ENCODE measurements at regions not wholly inside any gene's neighbourhood (a gene's known extent, or its start where the extent isn't known, plus 50 kb on each side); places are given as distances from the start of the nearest gene placed in this dataset.

DNA sequence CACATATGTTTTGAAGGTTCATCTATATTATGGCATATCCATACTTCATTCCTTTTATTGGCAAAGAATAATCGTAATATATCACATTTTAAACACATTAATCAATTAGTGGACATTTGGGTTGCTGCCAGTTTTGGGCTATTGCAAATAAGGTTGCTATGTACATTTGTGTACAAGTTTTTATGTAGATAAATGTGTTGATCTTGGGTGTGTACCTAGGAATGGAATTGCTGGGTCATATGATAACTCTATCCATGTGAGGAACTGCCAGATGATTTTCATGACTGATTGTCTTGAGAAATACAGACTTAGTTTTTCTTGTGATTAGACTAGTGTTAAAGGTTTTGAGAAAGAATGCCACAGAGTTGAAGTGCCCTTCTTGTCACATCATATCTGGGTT lies 99.2 kb upstream of the RAB40AL start:
- DNase-seq (ENCODE audit: low read depth) = no peak
- TF ChIP-seq, protein P1, sequence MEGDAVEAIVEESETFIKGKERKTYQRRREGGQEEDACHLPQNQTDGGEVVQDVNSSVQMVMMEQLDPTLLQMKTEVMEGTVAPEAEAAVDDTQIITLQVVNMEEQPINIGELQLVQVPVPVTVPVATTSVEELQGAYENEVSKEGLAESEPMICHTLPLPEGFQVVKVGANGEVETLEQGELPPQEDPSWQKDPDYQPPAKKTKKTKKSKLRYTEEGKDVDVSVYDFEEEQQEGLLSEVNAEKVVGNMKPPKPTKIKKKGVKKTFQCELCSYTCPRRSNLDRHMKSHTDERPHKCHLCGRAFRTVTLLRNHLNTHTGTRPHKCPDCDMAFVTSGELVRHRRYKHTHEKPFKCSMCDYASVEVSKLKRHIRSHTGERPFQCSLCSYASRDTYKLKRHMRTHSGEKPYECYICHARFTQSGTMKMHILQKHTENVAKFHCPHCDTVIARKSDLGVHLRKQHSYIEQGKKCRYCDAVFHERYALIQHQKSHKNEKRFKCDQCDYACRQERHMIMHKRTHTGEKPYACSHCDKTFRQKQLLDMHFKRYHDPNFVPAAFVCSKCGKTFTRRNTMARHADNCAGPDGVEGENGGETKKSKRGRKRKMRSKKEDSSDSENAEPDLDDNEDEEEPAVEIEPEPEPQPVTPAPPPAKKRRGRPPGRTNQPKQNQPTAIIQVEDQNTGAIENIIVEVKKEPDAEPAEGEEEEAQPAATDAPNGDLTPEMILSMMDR (conservative IDR thresholded peaks at IDR 0.05; ENCODE audit: control insufficient read depth, insufficient read depth, low read depth, low read length) = no peak
- H3K4me3 ChIP-seq (ENCODE audit: control insufficient read depth, low read depth, low read length) = no peak overlapping the region

DNA sequence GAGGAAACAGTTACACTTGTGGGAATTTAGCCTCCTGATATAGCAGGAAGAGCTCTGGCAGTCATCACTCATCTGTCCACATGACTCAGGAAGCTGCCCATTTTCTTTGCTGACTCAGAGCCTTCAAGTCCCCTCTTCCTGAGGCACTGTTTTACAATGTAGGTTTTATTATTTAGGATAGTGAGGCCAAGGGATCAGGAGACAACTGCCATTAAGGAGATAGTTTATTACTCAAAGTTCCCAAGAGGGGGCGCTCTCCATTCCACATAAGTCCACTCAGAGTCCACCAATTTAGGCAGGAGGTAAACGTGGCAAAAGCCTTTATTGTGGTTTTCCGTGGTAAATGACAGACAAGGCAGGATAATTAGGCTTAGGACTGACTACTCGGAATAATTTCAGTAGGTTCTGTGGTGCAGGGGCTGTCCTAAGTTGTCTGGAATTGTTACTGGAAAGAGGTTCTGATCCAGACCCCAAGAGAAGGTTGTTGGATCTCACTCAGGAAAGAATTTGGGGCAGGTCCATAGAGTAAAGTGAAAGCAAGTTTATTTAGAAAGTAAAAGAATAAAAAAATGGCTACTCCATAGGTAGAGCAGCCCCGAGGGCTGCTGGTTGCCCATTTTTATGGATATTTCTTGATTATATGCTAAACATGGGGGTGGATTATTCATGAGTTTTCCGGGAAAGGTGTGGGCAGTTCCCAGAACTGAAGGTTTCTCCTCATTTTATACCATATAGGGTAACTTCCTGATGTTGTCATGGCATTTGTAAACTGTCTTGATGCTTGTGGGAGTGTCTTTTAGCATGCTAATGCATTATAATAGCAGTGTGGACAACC lies 96.0 kb upstream of the RAB40AL start:
- H3K4me3 ChIP-seq (ENCODE audit: control insufficient read depth, low read depth, low read length) = no peak overlapping the region
- TF ChIP-seq, protein P1 (conservative IDR thresholded peaks at IDR 0.05; ENCODE audit: control insufficient read depth, insufficient read depth, low read depth, low read length) = peak; percentile 29

DNA sequence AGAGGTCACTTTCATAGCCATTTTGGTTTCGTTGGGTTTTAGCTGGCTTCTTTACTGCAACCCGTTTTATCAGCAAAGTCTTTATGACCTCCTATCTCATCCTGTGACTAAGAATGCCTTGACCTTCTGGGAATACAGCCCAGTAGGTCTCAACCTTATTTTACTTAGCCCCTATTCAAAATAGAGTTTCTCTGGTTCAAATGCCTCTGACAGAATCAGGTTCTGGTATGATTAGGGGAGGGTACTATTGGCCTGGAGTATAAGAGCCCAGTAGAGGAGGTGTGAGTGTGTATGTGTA lies 95.4 kb upstream of the RAB40AL start:
- TF ChIP-seq, protein P1 (conservative IDR thresholded peaks at IDR 0.05; ENCODE audit: control insufficient read depth, insufficient read depth, low read depth, low read length) = no peak
- no peak overlapping the region for H3K4me3 ChIP-seq (ENCODE audit: control insufficient read depth, low read depth, low read length)
- no peak for DNase-seq (ENCODE audit: low read depth)

More for the DNA sequence above, 96.0 kb upstream of the RAB40AL start:
- peak; percentile 51 for DNase-seq (ENCODE audit: low read depth)

DNA sequence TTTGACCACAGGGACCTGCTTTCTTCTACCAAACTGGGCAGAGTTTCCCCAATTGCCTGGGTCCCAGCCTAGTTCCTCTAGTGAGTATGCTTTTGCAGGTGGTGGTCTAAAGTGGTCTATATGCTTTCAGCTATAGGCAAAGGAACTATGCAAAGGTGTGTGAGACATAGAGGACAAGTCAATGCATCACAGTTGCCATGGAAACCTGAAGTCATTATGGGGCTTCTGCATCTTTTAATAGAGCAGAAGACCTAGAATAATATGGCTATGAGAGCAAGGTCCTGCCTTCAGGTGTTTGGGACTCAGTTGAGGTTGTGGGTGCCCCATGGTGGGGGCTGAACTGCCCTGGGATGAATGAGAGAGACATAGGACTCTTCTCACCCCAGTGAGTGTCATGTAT lies 92.1 kb upstream of the RAB40AL start:
- no peak overlapping the region for H3K4me3 ChIP-seq (ENCODE audit: control insufficient read depth, low read depth, low read length)
- TF ChIP-seq, protein P1 (conservative IDR thresholded peaks at IDR 0.05; ENCODE audit: control insufficient read depth, insufficient read depth, low read depth, low read length) = no peak
- no peak for DNase-seq (ENCODE audit: low read depth)

DNA sequence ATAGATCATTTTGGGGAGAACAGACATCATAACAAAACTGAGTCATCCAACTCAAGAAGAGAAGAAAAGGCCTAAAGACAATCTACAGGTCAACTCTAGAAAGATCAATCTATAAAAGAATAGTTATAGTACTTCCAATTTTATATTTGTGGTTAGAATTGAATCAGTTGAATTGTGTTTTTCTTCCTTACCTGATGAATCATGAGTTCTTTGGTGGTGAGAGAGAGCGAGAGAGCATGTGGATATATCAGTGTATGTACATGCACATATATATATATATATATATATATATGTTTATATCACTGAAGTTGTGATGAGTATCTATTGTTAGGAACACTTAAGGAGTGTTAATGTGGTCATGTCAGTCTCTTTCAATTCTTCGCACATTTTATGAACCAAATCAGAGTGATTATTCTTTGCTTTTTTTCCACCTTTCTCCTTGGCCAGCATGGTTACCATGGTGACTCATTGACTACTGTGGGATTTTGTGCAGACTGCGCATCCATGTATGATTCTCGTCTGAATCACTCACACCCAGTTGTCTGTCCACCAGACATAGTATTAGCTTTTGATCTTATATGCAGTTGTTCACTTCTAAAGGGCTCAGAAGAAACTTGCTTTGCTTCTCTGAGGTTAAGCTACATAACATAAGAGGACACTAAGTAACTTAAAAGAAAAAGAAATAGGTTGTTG lies 90.4 kb upstream of the RAB40AL start:
- no peak overlapping the region for H3K4me3 ChIP-seq (ENCODE audit: control insufficient read depth, low read depth, low read length)
- peak; percentile 78 for DNase-seq (ENCODE audit: low read depth)
- TF ChIP-seq, protein P1 (conservative IDR thresholded peaks at IDR 0.05; ENCODE audit: control insufficient read depth, insufficient read depth, low read depth, low read length) = no peak

DNA sequence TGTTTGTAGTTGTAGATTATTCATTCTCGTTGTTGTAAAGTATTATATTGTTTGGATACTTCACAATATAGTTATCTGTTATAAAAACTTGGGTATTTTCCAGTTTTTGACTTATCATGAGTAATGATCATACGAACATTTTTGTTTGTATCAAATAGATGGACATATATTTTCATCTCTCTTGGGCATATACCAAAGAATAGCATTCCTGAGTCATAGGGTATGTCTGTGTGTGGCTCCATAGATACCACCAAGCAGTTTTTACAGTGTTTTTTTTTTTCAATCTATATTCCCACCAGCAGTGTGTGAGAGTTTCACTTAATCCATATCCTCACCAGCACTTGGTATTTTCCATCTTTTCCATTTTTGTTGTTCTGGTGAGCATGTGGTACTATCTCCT lies 89.7 kb upstream of the RAB40AL start:
- TF ChIP-seq, protein P1 (conservative IDR thresholded peaks at IDR 0.05; ENCODE audit: control insufficient read depth, insufficient read depth, low read depth, low read length) = no peak
- H3K4me3 ChIP-seq (ENCODE audit: control insufficient read depth, low read depth, low read length) = no peak overlapping the region
- no peak for DNase-seq (ENCODE audit: low read depth)
